ENCODE measurements at regions not wholly inside any gene's neighbourhood (a gene's known extent, or its start where the extent isn't known, plus 50 kb on each side); places are given as distances from the start of the nearest gene placed in this dataset.

Small RNA genes in the stretch of these regions (small RNA-seq; reads per million reads assigned to genes)
- gene RF00017, result 0 reads per million in 4 donors
- 0 reads per million in 4 donors for gene RNU4-90P

All from spleen (tissue), 4 donors.